Right lobe of liver (tissue), 6 donors: ENCODE measurements at regions not wholly inside any gene's neighbourhood (a gene's known extent, or its start where the extent isn't known, plus 50 kb on each side); places are given as distances from the start of the nearest gene placed in this dataset.

Experiments
- ATAC-seq, 4 donors: fragments of 200-7000 bp; cut with Tn5 transposase; one replicate each; pipeline ENCODE4 v1.9.1; 2020; ENCODE audit warnings: mild to moderate bottlenecking in 4 of 4, moderate library complexity in 4 of 4
- DNase-seq, 3 donors: peaks; one replicate each; pipeline ENCODE4 v3.0.0-alpha.2; 2020
- H3K27ac ChIP-seq, 3 donors: fragments of 200-600 bp; one replicate each; pipeline ENCODE4 v1.8.0; 2022
- H3K27me3 ChIP-seq, 2 donors: fragments of 200-600 bp; one replicate each; pipeline ENCODE4 v1.8.0; 2022
- H3K36me3 ChIP-seq, 4 donors: fragments of 200-600 bp; sonication (generic) in 1 of 4; one replicate each; pipeline versions ENCODE4 v1.5.1 to v1.8.0; 2017 to 2022; ENCODE audit warnings: control low read depth in 1 of 4
- H3K4me1 ChIP-seq, 4 donors: fragments of 200-600 bp; sonication (generic) in 1 of 4; one replicate each; pipeline versions ENCODE4 v1.5.1 to v1.8.0; 2017 to 2022; ENCODE audit warnings: control low read depth in 1 of 4
- H3K4me3 ChIP-seq, 3 donors: fragments of 200-600 bp; one replicate each; pipeline ENCODE4 v1.8.0; 2022
- H3K9me3 ChIP-seq, 4 donors: fragments of 200-600 bp; sonication (generic) in 1 of 4; one replicate each; pipeline versions ENCODE4 v1.5.1 to v1.8.0; 2017 to 2022; ENCODE audit warnings: control low read depth in 1 of 4
- CTCF ChIP-seq, 4 donors: fragments of 200-600 bp in 3 of 4; fragments of 450-650 bp in 1 of 4; IDR thresholded peaks; one replicate each; pipeline versions ENCODE4 v1.5.1 to v1.8.0; 2016 to 2022; ENCODE audit warnings: antibody characterized with exemption in 4 of 4, mild to moderate bottlenecking in 2 of 4
- POLR2A ChIP-seq: fragments of 450-650 bp; IDR thresholded peaks from one replicate; pipeline ENCODE4 v1.6.1; 2017; ENCODE audit warnings: antibody characterized with exemption, mild to moderate bottlenecking
- WGBS: methylation state at CpG from one replicate; pipeline ENCODE4 v1.1.6; 2018; ENCODE audit warnings: low coverage, low lambda C conversion rate; ENCODE audit not compliant: insufficient coverage; ENCODE audit errors: missing lambda C conversion rate; 5-methylcytosine and 5-hydroxymethylcytosine counted together
- intact Hi-C, 2 donors: fragments of 100-400 bp; cut with DNase I; formaldehyde crosslinking; loops; one replicate each; pipeline versions ENCODE4 v1.11.2 to v1.14.1; 2022
- donor health status: DM: no; HTN: yes; CAD: no.
- donor health status: DM: no; HTN: no; CAD: no.
- donor health status: DM: no; HTN: no; CAD: no.
- donor health status: DM: no; HTN: yes; CAD: no.
- donor health status: DM: no; HTN: yes; CAD: no.

DNA sequence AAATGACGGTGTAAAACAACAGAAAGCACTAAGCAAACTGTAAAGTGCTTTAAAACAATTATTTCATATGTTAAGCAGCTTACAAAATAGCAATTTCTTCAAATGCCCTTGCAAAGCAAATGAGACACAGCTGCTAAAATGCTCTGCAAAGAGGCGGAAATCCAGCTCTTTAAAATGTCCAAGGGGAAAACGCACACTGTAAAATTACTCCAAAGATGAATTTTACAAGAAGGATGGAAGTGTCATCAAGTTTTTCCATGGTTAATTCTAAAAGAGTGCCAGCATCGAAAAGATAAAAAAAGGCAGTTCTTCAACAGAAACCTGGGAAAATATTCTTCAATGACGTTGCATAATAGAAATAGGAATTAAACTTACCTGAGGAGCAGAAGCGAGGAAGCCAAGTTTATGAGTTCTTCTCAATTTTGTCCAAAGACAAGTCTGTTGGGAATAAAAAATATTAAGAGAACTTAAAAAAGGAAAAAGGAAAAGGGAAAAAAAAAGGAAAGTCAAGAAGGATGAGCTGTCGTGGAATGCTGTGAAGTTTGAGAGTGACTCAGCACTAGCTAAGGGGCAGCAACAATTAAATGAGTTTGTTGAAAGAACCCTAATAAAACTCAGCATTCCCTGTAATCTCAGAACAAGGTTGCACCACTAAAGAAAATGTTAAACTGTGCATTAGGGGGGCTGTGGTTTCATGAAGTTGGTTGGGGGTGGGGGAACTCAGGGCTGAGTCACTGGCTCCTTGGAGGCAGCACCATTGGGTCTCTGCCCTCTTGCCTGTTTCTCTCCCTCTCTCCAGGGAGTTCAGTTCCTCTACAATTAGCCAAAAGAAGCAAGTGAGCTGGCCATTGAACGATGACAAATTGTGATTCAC, 64.2 kb upstream of the BLID start:
- no peak for DNase-seq
- intact Hi-C loops, result no loop called here
- ATAC-seq, result no peak
- WGBS, result 78% methylated on average over 8 of the region's 8 CpGs
- Histone ChIP-seq H3K36me3 (no peaks in the 10 kb centered on the region), H3K27ac (no peak overlapping the region), H3K27me3 (no peaks in the 10 kb centered on the region), H3K4me1 (no peaks in the 10 kb centered on the region), H3K4me3 (no peak overlapping the region), H3K9me3 (peaks cover 0 to 3% (median 0%) of the 10 kb centered on the region in 4 donors)
- TF ChIP-seq POLR2A (no peak), CTCF (IDR thresholded peaks at IDR 0.05) (no peak)

- no peaks in the 10 kb centered on the region for H3K36me3 ChIP-seq
- H3K4me3 ChIP-seq, result no peak overlapping the region
- H3K27me3 ChIP-seq, result no peaks in the 10 kb centered on the region
- ATAC-seq (no peak), DNase-seq (no peak)
- no peaks in the 10 kb centered on the region for H3K4me1 ChIP-seq
- intact Hi-C loops, result no loop called here
- no peak overlapping the region for H3K27ac ChIP-seq
- TF ChIP-seq POLR2A (no peak), CTCF (IDR thresholded peaks at IDR 0.05) (no peak)
- 69% methylated on average over 5 of the region's 5 CpGs for WGBS
- H3K9me3 ChIP-seq, result peaks cover 0 to 2% (median 0%) of the 10 kb centered on the region in 4 donors
Observed at GRCh38 chr11:122178795-122179194, 62.8 kb upstream of the BLID start.

DNA sequence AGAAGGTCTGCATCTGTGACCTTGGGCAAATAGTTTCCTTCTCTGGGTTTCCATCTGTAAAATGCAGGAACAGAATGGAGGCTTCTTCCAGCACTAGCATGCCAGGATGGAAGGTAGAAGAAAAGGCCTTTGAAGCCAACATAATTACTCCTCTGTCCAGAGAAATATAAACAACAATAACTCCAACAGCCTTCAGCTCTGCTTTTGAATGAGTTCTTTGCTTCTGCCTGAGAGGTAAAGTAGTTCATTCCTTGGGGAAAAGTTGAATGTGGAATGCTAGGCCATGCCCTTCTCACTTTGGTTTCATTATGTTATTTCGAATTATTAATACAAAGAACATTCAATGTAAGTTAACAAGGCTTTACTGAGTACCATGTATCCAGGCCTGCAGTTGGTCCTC, 61.2 kb upstream of the BLID start:
- intact Hi-C loops, result no loop called here
- Histone ChIP-seq H3K27ac (no peak overlapping the region), H3K4me1 (no peaks in the 10 kb centered on the region), H3K9me3 (no peaks in the 10 kb centered on the region), H3K36me3 (no peaks in the 10 kb centered on the region), H3K4me3 (no peak overlapping the region), H3K27me3 (no peaks in the 10 kb centered on the region)
- 82% methylated on average over 1 of the region's 1 CpG for whole genome bisulfite sequencing
- no peak for TF ChIP-seq CTCF (IDR thresholded peaks at IDR 0.05)
- no peak for TF ChIP-seq POLR2A
- DNase-seq, result no peak
- ATAC-seq, result no peak

DNA sequence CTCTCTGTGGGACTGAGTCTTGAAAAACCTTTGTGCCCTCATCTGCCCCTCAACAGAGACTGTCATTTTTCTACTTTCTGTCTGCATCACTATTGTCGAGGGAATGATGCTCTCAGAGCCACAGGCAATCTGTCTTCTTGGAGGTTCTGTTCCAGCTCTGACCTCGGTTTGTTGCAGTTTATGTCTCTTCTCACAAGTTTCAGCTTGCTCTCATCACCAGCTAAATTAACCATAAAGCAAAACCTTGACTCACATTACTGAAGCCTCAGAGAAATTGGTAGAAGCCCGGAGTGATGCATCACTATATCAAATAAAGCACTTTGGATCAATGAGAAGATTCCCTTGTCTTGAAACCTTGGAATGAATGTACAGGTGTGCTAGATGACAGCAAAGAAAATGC, 60.6 kb upstream of the BLID start:
- no peaks in the 10 kb centered on the region for H3K36me3 ChIP-seq
- ATAC-seq (no peak), DNase-seq (no peak)
- H3K4me3 ChIP-seq, result no peak overlapping the region
- intact Hi-C loops, result no loop called here
- no peaks in the 10 kb centered on the region for H3K9me3 ChIP-seq
- H3K27ac ChIP-seq, result no peak overlapping the region
- no peaks in the 10 kb centered on the region for H3K4me1 ChIP-seq
- WGBS, result 83% methylated on average over 3 of the region's 3 CpGs
- no peaks in the 10 kb centered on the region for H3K27me3 ChIP-seq
- TF ChIP-seq CTCF (IDR thresholded peaks at IDR 0.05) (no peak), POLR2A (no peak)
